ENCODE measurements at regions not wholly inside any gene's neighbourhood (a gene's known extent, or its start where the extent isn't known, plus 50 kb on each side); places are given as distances from the start of the nearest gene placed in this dataset.

GRCh38 chr22:49270595-49271368, 556.9 kb downstream of the BRD1 start:
- no peak for TF ChIP-seq CTCF (IDR thresholded peaks at IDR 0.05; ENCODE audit: insufficient read depth, low read length, poor library complexity, severe bottlenecking)
- TF ChIP-seq EZH2phosphoT487 (conservative IDR thresholded peaks at IDR 0.05; ENCODE audit: low read length) = no peak
